G401 (cell line): ENCODE measurements at regions not wholly inside any gene's neighbourhood (a gene's known extent, or its start where the extent isn't known, plus 50 kb on each side); places are given as distances from the start of the nearest gene placed in this dataset.
"Not testable (repeated sequence)": the region's sequence is repeated elsewhere in the genome, so short reads cannot be mapped to it uniquely, and the experiment has no call there.

Experiments used
- DNase-seq: peaks from one replicate; pipeline ENCODE4 v3.0.0-alpha.2; 2015; ENCODE audit warnings: low spot score
- in situ Hi-C: cut with HindIII; loops from 2 replicates; pipeline ENCODE4 v1.10.0; 2016; ENCODE audit warnings: low sequenced_read_pairs, mixed read lengths

GRCh38 chr11:23404225-23405160 lies 544.2 kb upstream of the CCDC179 start:
- in situ Hi-C loops, result no loop called here
- no peak for DNase-seq

- DNase-seq, result no peak
- in situ Hi-C loops, result no loop called here
Observed at GRCh38 chr11:23405350-23405937, 545.2 kb upstream of the CCDC179 start.

GRCh38 chr11:23406131-23406819 lies 546.0 kb upstream of the CCDC179 start:
- no peak for DNase-seq

GRCh38 chr11:23413057-23413456 lies 552.8 kb upstream of the CCDC179 start:
- in situ Hi-C loops, result no loop called here

More at GRCh38 chr11:23406131-23406819, 546.0 kb upstream of the CCDC179 start:
- in situ Hi-C loops, result no loop called here

GRCh38 chr11:23423104-23423503 lies 562.8 kb upstream of the CCDC179 start:
- in situ Hi-C loops, result no loop called here
- DNase-seq, result no peak

More at GRCh38 chr11:23413057-23413456, 552.8 kb upstream of the CCDC179 start:
- no peak for DNase-seq

- DNase-seq, result no peak
- in situ Hi-C loops, result no loop called here
Observed at GRCh38 chr11:23423656-23424055, 563.4 kb upstream of the CCDC179 start.

- in situ Hi-C loops, result no loop called here
- no peak for DNase-seq
Observed at GRCh38 chr11:23425381-23425780, 565.1 kb upstream of the CCDC179 start.

- DNase-seq, result no peak
- in situ Hi-C loops, result no loop called here
Observed at GRCh38 chr11:23429569-23429968, 569.3 kb upstream of the CCDC179 start.

GRCh38 chr11:23453522-23453921 lies 593.2 kb upstream of the CCDC179 start:
- no peak for DNase-seq
- in situ Hi-C loops, result no loop called here

GRCh38 chr11:23455321-23455891 lies 595.1 kb upstream of the CCDC179 start:
- no peak for DNase-seq
- in situ Hi-C loops, result no loop called here

- DNase-seq, result no peak
- in situ Hi-C loops, result no loop called here
Observed at GRCh38 chr11:23457641-23458040, 597.4 kb upstream of the CCDC179 start.

- no peak for DNase-seq
- in situ Hi-C loops, result no loop called here
Observed at GRCh38 chr11:23471878-23472277, 611.6 kb upstream of the CCDC179 start.

- in situ Hi-C loops, result no loop called here
- no peak for DNase-seq
Observed at GRCh38 chr11:23473782-23474181, 613.5 kb upstream of the CCDC179 start.

GRCh38 chr11:23480736-23481135 lies 620.5 kb upstream of the CCDC179 start:
- no peak for DNase-seq
- in situ Hi-C loops, result no loop called here

- DNase-seq, in situ Hi-C loops: not testable (repeated sequence)
Observed at GRCh38 chr11:23484146-23484545, 623.9 kb upstream of the CCDC179 start.

GRCh38 chr11:23484618-23485017 lies 624.3 kb upstream of the CCDC179 start:
- in situ Hi-C loops, DNase-seq: not testable (repeated sequence)

GRCh38 chr11:23490557-23491235 lies 630.4 kb upstream of the CCDC179 start:
- no peak for DNase-seq
- in situ Hi-C loops, result no loop called here

GRCh38 chr11:23494981-23495380 lies 634.7 kb upstream of the CCDC179 start:
- in situ Hi-C loops, result no loop called here
- DNase-seq, result no peak

GRCh38 chr11:23496340-23496739 lies 636.1 kb upstream of the CCDC179 start:
- DNase-seq, result no peak
- in situ Hi-C loops, result no loop called here
